AG04449 (cell line): ENCODE measurements at regions not wholly inside any gene's neighbourhood (a gene's known extent, or its start where the extent isn't known, plus 50 kb on each side); places are given as distances from the start of the nearest gene placed in this dataset.

Experiments used
- CTCF ChIA-PET: fragments of 350-600 bp; formaldehyde crosslinking; extraction: SDS; loops from one replicate; lab custom pipeline; 2021; ENCODE audit warnings: antibody characterized with exemption; lab: Yijun Ruan, JAX
- POLR2A ChIA-PET: fragments of 400-600, 350-600 bp; formaldehyde crosslinking; extraction: SDS; loops from one replicate; lab custom pipeline; 2020; ENCODE audit warnings: antibody characterized with exemption, inconsistent platforms; lab: Yijun Ruan, JAX
- DNase-seq: peaks from one replicate; pipeline ENCODE4 v3.0.0-alpha.2; 2010; ENCODE audit warnings: low read depth, low spot score
- H3K4me3 ChIP-seq: 2 replicates; pipeline ENCODE4 v1.5.1; 2011; ENCODE audit warnings: low read depth, mild to moderate bottlenecking, control low read depth, low read length
- CTCF ChIP-seq: IDR thresholded peaks from one replicate; pipeline ENCODE4 v1.5.1; 2011; ENCODE audit warnings: mild to moderate bottlenecking, moderate library complexity, low read length, control low read depth, inconsistent platforms; ENCODE audit not compliant: insufficient read depth; ENCODE audit errors: missing control alignments

GRCh38 chr5:165134155-165134554, 1628.7 kb downstream of the MAT2B start:
- ChIA-PET POLR2A (no interaction called here), CTCF (no interaction called here)
- DNase-seq = no peak
- no peak overlapping the region for H3K4me3 ChIP-seq
- TF ChIP-seq CTCF = no peak

- POLR2A ChIA-PET = no interaction called here
- no peak for TF ChIP-seq CTCF
- no peak overlapping the region for H3K4me3 ChIP-seq
- CTCF ChIA-PET = no interaction called here
- DNase-seq = no peak
Observed at GRCh38 chr5:165135565-165135964, 1630.1 kb downstream of the MAT2B start.

GRCh38 chr5:165137701-165138100, 1632.3 kb downstream of the MAT2B start:
- DNase-seq = no peak
- TF ChIP-seq CTCF = no peak
- H3K4me3 ChIP-seq = no peak overlapping the region
- ChIA-PET POLR2A (no interaction called here), CTCF (no interaction called here)

- TF ChIP-seq CTCF = no peak
- DNase-seq = no peak
- H3K4me3 ChIP-seq = no peak overlapping the region
- ChIA-PET CTCF (no interaction called here), POLR2A (no interaction called here)
Observed at GRCh38 chr5:165138236-165138635, 1632.8 kb downstream of the MAT2B start.

- no peak for DNase-seq
- H3K4me3 ChIP-seq = no peak overlapping the region
- ChIA-PET POLR2A (no interaction called here), CTCF (no interaction called here)
- TF ChIP-seq CTCF = no peak
Observed at GRCh38 chr5:165139262-165139661, 1633.8 kb downstream of the MAT2B start.

- POLR2A ChIA-PET = no interaction called here
- CTCF ChIA-PET = no interaction called here
- H3K4me3 ChIP-seq = no peak overlapping the region
- TF ChIP-seq CTCF = no peak
- DNase-seq = no peak
Observed at GRCh38 chr5:165139721-165140120, 1634.3 kb downstream of the MAT2B start.
